ENCODE measurements at regions not wholly inside any gene's neighbourhood (a gene's known extent, or its start where the extent isn't known, plus 50 kb on each side); places are given as distances from the start of the nearest gene placed in this dataset.

DNA sequence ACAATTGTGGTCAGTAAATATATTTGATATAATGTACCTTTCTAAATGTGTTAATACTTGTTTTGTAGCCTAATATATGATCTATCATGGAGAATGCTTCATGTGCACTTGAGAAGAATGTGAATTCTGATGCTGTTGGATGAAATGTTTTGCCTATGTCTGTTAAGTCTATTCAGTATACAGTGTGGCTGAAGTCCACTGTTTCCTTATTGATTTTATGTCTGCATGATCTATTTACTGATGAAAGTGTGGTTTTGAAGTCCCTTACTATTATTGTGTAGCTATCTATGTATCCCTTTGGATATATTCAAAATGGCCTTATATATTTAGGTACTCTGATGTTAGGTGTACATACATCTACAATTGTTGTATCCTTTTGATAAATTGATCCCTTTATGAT, 515.8 kb upstream of the EPHA5 start:
- TF ChIP-seq, protein P1, sequence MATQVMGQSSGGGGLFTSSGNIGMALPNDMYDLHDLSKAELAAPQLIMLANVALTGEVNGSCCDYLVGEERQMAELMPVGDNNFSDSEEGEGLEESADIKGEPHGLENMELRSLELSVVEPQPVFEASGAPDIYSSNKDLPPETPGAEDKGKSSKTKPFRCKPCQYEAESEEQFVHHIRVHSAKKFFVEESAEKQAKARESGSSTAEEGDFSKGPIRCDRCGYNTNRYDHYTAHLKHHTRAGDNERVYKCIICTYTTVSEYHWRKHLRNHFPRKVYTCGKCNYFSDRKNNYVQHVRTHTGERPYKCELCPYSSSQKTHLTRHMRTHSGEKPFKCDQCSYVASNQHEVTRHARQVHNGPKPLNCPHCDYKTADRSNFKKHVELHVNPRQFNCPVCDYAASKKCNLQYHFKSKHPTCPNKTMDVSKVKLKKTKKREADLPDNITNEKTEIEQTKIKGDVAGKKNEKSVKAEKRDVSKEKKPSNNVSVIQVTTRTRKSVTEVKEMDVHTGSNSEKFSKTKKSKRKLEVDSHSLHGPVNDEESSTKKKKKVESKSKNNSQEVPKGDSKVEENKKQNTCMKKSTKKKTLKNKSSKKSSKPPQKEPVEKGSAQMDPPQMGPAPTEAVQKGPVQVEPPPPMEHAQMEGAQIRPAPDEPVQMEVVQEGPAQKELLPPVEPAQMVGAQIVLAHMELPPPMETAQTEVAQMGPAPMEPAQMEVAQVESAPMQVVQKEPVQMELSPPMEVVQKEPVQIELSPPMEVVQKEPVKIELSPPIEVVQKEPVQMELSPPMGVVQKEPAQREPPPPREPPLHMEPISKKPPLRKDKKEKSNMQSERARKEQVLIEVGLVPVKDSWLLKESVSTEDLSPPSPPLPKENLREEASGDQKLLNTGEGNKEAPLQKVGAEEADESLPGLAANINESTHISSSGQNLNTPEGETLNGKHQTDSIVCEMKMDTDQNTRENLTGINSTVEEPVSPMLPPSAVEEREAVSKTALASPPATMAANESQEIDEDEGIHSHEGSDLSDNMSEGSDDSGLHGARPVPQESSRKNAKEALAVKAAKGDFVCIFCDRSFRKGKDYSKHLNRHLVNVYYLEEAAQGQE (IDR thresholded peaks at IDR 0.05; ENCODE audit: low read depth) = no peak
- no peak for TF ChIP-seq TCF12 (IDR thresholded peaks at IDR 0.05; ENCODE audit: low read depth)

DNA sequence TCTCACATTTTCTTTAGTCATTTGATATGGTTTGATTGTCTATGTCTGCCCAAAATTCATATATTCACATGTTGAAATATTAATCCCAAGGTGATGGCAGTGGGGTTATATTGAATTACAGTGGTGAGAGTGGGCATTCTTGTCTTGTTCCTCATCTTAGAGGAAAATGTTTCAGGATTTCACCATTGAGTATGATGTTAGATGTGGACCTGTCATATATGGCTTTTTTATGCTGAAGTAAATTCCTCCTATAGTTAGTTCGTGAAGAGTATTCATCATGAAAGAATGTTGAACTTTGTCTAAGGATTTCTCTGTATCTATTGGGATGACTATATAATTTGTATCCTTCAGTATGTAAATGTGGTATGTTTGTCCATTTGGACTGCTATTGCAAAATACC, 512.3 kb upstream of the EPHA5 start:
- TF ChIP-seq, protein P2, sequence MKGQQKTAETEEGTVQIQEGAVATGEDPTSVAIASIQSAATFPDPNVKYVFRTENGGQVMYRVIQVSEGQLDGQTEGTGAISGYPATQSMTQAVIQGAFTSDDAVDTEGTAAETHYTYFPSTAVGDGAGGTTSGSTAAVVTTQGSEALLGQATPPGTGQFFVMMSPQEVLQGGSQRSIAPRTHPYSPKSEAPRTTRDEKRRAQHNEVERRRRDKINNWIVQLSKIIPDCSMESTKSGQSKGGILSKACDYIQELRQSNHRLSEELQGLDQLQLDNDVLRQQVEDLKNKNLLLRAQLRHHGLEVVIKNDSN (IDR thresholded peaks at IDR 0.05) = no peak
- no peak for TF ChIP-seq CREB1 (IDR thresholded peaks at IDR 0.05; ENCODE audit: low read depth)
- no peak for TF ChIP-seq YY1 (IDR thresholded peaks at IDR 0.05; ENCODE audit: low read depth)
- TF ChIP-seq NFIC (IDR thresholded peaks at IDR 0.05) = no peak
- TF ChIP-seq CEBPB (IDR thresholded peaks at IDR 0.05) = no peak
- no peak for TF ChIP-seq EP300 (IDR thresholded peaks at IDR 0.05; ENCODE audit: borderline replicate concordance)
- no peak for TF ChIP-seq TCF12 (IDR thresholded peaks at IDR 0.05; ENCODE audit: low read depth)
- TF ChIP-seq RAD21 (IDR thresholded peaks at IDR 0.05; ENCODE audit: low read depth) = no peak

DNA sequence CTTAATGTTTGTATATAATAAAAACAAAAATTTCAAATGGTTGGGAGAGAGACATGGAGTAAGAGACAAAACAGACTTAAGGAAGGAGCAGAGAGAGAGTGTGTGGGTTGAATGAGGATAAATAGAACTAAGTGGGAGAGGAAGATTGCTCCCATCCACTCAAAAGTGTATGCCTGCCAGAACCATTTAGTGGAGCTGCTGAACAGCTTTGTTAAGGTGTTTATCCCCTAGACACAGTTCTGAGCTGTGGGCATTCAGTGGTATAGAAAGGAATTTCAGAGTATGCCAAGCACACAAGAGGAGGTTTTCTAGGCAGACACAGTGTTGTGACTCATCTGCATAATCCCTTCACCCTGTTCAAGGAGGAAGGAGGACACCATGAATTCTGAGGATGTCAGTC, 508.6 kb upstream of the EPHA5 start:
- TF ChIP-seq, protein P2 (IDR thresholded peaks at IDR 0.05) = no peak
- no peak for TF ChIP-seq CEBPB (IDR thresholded peaks at IDR 0.05)
- TF ChIP-seq, protein P3, sequence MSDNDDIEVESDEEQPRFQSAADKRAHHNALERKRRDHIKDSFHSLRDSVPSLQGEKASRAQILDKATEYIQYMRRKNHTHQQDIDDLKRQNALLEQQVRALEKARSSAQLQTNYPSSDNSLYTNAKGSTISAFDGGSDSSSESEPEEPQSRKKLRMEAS (IDR thresholded peaks at IDR 0.05) = no peak
- TF ChIP-seq, protein P1 (IDR thresholded peaks at IDR 0.05; ENCODE audit: low read depth) = no peak
- TF ChIP-seq ZBTB7A (IDR thresholded peaks at IDR 0.05; ENCODE audit: low read depth) = no peak
- TF ChIP-seq TAF1 (IDR thresholded peaks at IDR 0.05; ENCODE audit: low read depth) = no peak
- TF ChIP-seq TCF12 (IDR thresholded peaks at IDR 0.05; ENCODE audit: low read depth) = no peak
- no peak for TF ChIP-seq EGR1 (IDR thresholded peaks at IDR 0.05)
- no peak for TF ChIP-seq RAD21 (IDR thresholded peaks at IDR 0.05; ENCODE audit: low read depth)
- TF ChIP-seq TEAD4 (IDR thresholded peaks at IDR 0.05) = no peak
- no peak for TF ChIP-seq YY1 (IDR thresholded peaks at IDR 0.05; ENCODE audit: low read depth)
- no peak for TF ChIP-seq CREB1 (IDR thresholded peaks at IDR 0.05; ENCODE audit: low read depth)
- TF ChIP-seq FOXM1 (IDR thresholded peaks at IDR 0.05; ENCODE audit: borderline replicate concordance, low read depth) = no peak
- TF ChIP-seq EP300 (IDR thresholded peaks at IDR 0.05; ENCODE audit: borderline replicate concordance) = no peak
- TF ChIP-seq NFIC (IDR thresholded peaks at IDR 0.05) = no peak

DNA sequence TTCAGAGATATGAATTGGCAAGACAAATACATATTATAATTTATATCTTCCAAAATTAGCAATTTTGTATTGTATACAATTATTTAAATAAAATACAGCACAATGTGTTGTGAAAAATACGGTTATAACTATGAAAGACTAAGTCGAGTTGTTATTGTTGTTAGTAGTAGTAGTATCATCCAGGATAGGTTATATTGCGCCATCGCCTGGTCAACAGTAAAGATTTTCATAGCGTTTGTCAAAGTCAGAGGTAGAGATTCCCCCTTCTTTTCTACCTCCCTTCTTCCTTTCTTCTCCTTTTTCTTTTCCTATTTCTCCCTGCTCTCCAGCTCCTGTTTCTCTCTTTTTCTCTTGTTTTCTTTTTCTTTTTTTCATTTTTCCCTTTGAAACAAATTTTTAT, 499.1 kb upstream of the EPHA5 start:
- TF ChIP-seq NFIC (IDR thresholded peaks at IDR 0.05) (no peak), ZBTB7A (IDR thresholded peaks at IDR 0.05; ENCODE audit: low read depth) (no peak), EP300 (IDR thresholded peaks at IDR 0.05; ENCODE audit: borderline replicate concordance) (no peak), RAD21 (IDR thresholded peaks at IDR 0.05; ENCODE audit: low read depth) (peak; percentile 60), TAF1 (IDR thresholded peaks at IDR 0.05; ENCODE audit: low read depth) (no peak), TCF12 (IDR thresholded peaks at IDR 0.05; ENCODE audit: low read depth) (no peak), FOXM1 (IDR thresholded peaks at IDR 0.05; ENCODE audit: borderline replicate concordance, low read depth) (no peak), CREB1 (IDR thresholded peaks at IDR 0.05; ENCODE audit: low read depth) (no peak)

DNA sequence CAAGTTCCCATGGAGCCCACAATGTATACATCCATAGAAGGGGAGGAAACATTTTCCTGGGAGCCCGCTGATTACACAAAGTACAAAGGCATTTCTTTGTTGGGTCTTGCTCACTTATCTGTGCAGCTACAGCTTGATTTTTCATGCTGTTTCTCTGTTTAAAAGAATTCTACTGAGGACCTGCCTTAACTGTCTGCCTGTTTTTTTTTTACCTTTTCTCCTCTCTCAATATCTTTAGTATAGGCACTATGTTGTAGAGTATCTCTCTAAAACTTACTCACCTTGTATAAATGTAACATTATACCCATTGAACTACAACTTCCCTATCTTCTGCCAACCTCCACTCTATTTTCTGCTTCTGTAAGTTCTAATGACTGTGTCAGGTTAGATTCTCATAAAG, 494.6 kb upstream of the EPHA5 start:
- TF ChIP-seq TEAD4 (IDR thresholded peaks at IDR 0.05) = no peak
- no peak for TF ChIP-seq NFIC (IDR thresholded peaks at IDR 0.05)

DNA sequence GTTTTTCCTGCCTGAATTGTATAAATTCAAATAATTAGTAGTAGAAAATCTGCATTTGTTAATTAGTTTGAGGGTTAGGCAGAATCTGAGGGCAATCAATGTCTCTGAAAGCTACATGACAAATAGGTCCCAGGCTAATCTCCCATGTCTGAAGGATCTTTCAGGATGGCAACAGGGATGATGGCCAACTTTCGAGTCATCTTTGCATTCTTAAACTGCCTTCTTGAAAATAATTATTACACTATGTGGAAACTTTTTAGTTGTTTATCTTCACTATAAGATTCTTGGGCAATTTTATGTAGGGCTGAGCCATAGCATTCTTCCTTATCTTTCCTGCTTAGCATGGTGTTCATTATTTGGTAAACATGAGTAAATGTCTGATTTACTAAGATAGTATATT, 490.3 kb upstream of the EPHA5 start:
- TF ChIP-seq, protein P2 (IDR thresholded peaks at IDR 0.05) = no peak
- TF ChIP-seq TAF1 (IDR thresholded peaks at IDR 0.05; ENCODE audit: low read depth) (no peak), FOXM1 (IDR thresholded peaks at IDR 0.05; ENCODE audit: borderline replicate concordance, low read depth) (no peak), CEBPB (IDR thresholded peaks at IDR 0.05) (no peak), TCF12 (IDR thresholded peaks at IDR 0.05; ENCODE audit: low read depth) (no peak), TEAD4 (IDR thresholded peaks at IDR 0.05) (no peak), RAD21 (IDR thresholded peaks at IDR 0.05; ENCODE audit: low read depth) (no peak)
- TF ChIP-seq, protein P1 (IDR thresholded peaks at IDR 0.05; ENCODE audit: low read depth) = no peak
